ENCODE measurements at regions not wholly inside any gene's neighbourhood (a gene's known extent, or its start where the extent isn't known, plus 50 kb on each side); places are given as distances from the start of the nearest gene placed in this dataset.

DNA sequence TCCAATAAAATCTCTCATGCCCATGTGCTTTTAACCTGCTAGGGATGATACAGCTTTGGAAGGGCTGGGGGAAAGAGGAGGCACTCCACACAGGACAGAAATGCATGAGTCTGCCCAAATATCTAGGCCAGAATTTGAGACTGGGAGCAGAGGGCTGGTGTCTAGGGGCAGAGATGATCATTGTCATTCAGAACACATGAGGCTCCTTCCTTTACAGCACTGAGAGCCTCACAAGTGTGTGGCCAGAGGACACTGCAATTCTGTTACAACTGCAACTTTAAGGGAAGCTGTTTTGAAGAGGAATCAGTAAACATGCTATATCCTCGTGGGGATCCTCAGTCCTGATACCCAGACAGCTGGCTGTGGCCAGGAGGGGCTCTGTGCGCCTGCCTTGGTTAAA is 541.3 kb downstream of the OMA1 start:
- no peak for DNase-seq (ENCODE audit: low read depth in 2 of 2)

DNA sequence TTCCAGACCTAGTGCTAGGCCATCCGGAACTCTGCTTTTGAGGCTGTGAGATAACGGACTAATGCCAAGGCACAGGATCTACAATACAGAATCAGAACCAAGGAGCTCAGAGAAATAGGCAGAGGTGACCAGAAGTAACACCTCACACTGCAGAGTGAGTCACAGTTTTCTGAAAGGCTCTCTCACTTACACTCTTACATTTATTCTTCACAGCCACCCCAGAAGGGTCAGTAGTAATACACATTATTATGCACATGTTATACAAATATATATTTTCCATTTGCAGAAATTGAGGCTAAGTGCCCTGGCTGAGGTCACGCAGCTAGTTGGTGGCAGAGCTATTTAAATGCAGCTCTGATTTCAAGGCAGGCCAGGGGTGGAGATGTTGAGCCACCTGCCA is 542.5 kb downstream of the OMA1 start:
- no peak for DNase-seq (ENCODE audit: low read depth in 2 of 2)

DNA sequence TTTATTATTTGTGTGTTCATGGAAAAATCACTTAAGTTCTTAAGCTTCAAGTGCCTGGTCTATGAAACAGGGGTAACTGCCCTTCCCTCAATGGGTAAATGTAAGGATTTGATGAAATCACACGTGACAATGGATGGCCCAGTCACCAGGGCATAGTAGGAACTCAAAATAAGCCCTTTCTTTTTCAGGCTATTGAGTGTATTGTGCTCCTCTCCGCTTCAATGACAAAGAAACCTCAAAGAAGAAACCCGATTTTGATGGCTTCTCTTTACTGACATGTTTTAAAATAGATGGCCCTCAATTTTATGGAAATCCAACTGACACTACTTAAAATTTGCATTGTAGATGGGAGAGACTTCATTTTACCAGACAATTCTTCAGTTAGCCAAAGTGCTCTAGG is 543.5 kb downstream of the OMA1 start:
- DNase-seq (ENCODE audit: low read depth in 2 of 2): no peak

DNA sequence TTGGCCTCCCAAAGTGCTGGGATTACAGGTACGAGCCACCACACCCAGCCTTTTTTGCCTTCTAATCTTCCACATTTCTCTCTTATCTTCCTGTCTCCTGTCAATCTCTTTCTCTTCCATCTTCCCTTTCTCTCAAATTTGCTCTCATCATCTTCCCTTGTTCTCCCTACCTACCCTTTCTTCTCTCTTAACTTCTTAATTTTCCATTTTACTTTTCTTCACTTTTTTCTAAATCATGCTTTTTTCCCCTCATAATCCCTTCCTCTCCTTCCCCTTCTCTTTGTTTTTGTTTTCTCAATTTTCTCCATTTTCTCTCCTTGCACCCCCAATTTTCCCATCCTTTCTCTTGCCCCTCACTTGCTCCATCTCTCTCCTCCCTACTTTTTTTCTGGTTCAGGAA is 545.7 kb downstream of the OMA1 start:
- DNase-seq (ENCODE audit: low read depth in 2 of 2): no peak

DNA sequence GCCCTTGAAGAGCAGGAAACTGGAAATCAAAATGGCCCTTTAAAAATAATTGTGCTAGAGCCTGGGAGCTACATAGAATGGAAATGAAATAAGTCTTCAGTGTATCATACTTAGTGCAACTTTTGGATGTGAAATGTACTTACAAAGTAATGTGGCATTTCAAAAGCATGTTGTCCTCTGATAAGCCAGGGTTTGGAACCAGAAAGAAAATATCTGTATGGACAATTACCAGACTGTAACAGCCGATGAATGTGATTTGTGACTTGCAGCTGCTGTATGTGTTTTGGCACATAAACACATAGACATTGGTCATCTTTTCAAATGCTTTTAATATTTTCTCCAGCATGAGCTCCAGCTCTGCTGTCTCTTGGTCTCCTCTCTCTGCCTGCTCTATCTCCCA is 546.4 kb downstream of the OMA1 start:
- no peak for DNase-seq (ENCODE audit: low read depth in 2 of 2)

DNA sequence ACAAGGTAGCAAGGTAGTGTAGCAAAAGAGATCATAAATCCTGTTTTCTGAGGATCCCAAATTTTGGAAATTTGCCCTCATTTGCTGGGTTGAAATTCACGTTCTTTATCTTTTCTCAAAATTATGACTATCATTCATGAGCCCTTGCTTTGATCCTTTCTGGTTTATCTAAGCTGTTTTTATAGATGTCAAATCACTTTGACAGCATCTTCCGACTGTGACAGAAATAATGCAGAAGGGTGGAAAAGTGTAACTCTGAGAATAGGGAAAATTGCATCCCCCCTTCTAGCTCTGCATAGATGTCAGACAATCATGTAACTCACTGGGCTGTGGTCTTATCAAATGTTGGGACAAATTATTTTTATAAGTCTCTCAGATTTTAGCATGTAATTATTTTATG is 550.1 kb downstream of the OMA1 start:
- DNase-seq (ENCODE audit: low read depth in 2 of 2): no peak

DNA sequence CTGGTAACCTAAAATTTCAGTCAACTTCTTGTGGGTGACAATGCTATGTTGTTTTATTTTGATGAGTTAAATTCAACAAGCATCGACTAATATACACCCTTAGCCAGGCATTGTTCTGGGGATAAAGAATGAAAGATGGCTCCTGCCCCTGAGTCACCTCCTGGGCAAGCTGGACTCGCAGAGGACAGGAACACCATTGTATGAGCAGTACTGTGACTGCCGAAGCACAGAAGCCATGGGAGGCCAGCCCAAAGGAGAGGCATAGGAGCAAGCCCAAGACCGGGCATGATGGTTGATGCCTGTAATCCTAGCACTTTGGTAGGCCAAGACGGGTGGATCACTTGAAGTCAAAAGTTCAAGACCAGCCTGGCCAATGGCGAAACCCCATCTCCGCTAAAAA is 555.2 kb downstream of the OMA1 start:
- DNase-seq (ENCODE audit: low read depth in 2 of 2): no peak

DNA sequence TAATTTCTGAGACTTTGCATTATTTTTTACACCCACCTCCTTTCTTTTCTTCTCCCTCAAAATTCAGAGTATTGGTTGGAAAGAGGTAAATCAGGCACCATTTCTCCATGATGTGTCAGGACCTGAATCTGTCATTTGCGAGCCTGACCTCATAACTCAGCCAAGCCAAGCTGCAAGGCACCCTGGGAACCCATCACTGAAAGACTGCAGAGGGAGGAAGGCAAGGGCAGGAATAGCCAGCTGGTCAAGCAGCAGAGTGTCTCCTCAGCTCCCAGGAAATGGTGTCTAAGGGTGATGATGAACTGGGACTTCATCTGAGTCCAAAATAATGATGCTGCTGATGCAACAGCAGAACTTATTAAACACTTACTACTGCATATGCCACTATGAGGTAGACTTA is 556.6 kb downstream of the OMA1 start:
- no peak for DNase-seq (ENCODE audit: low read depth in 2 of 2)

DNA sequence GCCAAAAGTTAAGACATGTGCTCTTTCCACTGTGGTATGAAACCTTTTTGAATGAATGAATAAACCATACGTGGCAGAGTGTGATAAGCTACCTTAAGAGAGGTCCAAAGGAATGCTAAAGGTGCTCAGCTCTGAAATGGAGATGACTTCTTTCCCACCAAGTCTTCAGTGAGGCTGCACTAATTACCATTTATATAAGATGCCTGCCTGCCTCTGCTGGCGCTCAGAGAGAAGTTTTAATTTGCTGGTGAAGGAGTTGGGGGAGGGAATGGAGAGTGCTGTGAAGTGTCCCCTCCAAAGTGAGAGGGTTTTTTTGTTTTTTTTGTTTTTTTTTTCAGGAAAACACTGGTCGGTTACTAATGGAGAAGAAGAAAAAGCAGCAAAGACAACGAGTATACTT is 559.0 kb downstream of the OMA1 start:
- no peak for DNase-seq (ENCODE audit: low read depth in 2 of 2)

DNA sequence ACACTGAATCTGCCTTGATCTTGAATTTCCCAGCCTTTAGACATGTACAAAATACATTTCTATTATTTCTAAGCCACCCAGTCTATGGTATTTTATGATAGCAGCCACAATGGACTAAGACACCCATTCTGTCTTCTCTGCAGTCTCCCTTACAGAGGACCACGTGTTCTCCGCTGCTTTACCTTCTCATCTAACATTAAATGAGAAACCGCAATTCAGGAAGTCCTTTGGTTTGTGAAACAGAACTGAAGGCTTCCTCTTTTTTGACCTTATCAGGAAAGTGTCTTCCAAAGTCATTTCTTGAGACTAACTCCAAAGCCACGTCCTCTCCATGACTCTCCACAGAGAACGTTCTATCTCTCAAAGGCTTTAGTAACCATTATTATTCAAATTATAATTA is 560.1 kb downstream of the OMA1 start:
- DNase-seq (ENCODE audit: low read depth in 2 of 2): no peak

DNA sequence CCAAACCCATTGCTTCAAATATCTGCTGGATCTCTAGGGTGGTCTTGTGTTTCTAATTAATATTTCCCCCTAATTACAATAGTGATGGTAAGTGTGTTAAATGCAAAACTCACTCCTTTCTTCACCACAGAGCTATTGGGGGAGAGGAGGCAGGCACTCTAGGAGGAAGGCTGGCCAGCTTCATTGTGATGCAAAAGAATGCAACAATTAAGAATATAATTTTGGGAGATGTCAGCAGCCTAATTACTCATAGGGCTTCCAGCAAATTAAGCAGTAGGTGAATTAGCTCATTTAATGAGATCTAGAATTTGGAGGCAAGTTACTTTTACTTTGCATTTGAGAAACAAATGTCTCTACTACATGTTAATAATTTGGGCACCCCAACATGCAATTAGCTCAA is 560.4 kb upstream of the DAB1 start:
- DNase-seq (ENCODE audit: low read depth in 2 of 2): no peak

DNA sequence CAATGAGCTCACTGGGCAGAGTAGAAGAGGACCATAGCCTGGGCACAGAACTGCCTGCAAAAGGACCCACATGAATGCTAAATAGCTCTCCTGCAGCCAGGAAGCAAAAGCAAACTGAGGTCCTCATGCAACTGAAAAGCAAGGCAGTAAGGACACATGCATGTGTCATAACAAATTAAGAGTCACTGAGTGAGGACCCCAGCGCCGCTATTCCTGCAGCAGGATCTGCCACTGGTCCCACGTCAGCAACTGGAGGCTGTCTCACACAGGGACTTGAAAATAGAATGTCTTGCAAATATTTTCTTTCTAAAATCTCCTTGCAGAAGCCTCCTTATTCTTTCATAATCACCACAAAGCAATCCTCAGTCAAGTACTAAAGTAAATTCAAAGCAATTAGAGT is 559.6 kb upstream of the DAB1 start:
- no peak for DNase-seq (ENCODE audit: low read depth in 2 of 2)

DNA sequence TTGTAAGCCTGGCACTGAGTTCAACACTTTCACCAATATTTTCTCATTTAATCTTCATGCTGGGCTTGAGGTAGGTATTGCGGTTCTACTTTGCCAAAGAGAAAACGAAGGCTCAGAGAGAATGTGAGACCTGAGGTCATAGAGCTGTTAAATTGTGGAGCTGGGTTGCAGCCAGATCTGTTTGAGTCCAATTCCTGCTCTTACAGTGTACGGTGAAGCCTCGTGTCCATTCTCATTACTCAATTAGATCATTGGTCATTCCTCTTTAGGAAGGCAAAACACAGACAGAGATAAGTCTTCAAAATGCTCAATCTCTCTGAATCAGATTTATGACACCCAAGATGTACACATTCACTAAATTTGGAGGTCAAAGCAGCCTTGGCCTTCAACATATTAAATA is 559.0 kb upstream of the DAB1 start:
- DNase-seq (ENCODE audit: low read depth in 2 of 2): no peak

DNA sequence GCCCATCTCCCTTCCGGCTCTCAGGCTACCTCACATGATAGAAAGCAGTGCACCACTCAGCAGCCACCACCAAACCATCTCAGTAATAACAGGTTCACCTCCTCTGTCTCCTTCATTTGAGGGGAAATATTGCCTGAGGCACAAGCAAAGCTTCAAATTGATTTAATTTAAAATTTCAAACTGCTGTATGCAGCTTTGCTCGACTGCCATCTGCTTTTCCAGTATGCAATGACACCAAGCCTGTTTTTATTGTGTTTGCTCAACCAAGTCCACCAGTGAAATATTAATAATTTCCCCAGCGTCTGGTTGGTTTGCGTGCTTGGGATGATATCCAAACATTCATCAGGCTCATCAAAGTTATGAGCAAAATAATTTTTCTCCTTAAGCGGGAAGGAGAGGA is 552.4 kb upstream of the DAB1 start:
- no peak for DNase-seq (ENCODE audit: low read depth in 2 of 2)

DNA sequence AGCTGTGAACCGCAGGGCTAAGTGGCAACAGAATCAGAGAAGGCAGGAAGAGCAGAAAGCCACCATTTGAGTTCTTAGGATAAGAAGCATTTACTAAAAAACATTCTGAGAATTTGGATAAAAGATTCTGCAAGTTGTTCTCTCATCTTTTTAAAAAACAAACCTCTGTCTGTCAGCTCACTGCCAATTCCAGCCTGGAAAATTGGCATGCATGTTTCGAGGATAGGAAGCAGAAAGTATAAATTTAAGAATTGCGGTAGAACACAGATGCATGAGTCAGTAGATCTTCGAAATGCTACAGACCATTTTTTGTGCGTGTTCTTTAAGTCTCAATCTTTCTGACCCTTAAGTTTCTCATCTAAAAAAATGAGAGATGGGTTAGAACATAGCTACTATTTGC is 544.5 kb upstream of the DAB1 start:
- no peak for DNase-seq (ENCODE audit: low read depth in 2 of 2)

DNA sequence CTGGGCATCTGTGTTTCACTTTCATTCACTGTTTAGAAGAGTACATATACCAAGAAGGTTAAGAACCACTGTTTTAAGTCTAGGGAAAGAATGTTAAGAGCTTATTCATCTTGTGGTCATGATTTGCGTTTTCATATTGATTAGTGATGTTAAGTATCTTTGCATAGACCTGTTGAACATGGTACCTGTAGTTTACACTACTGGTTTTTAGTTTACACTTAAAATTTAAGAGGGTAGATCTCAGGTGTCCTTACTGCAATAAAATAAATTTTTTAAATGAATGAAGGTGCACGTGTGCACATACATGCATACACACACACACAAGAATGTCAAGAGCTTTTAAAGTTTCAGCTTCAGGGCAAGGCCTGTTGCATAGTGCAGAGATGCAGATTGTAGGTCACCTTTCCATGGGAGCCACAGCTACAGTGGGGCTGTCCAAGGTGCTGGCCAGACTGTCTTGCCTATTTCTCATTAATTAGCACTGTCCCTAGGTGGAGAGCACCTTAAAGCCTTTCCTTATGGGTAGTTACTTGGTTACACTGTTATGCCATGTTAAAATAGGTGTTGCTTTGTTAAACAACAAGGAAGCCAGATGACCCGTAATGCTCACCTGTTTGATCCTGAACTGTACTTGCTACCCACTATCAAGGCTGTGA is 543.0 kb upstream of the DAB1 start:
- DNase-seq (ENCODE audit: low read depth in 2 of 2): no peak

DNA sequence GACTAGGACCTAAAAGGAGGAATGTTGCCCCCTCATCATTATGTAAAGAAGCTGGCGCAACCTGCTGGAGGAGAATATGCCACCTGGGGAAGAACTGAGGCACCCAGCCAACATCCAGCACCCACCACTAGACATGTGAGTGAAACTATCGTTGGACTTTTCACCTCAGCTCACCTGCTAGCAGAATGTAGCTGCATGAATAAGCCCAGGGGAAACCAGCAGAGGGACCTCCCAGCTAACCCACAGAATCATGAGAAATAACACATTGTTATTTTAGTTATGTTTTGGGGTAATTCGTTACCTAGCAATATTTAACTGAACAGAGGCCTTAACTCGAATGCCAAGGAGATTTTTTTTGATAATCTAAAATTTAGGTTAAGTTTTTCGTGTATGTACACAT is 542.5 kb upstream of the DAB1 start:
- DNase-seq (ENCODE audit: low read depth in 2 of 2): no peak

DNA sequence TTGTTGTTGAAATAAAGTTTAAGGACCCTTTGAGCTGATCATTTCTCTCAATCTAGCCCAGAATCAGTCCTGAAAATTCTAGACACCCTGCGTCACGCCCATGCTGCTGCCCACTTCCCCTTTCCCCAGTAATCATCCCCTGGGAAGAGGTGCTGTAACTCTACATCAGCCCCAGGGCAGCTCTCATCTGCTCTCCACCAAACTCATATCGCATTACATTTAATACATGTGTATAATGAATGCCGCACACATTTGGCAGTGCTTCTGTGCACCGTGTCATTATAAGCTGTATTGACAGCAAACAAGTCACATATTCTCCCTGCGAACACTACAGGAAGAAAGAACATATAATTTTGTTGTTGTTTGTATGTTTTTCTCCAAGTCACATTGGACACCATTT is 539.7 kb upstream of the DAB1 start:
- no peak for DNase-seq (ENCODE audit: low read depth in 2 of 2)

DNA sequence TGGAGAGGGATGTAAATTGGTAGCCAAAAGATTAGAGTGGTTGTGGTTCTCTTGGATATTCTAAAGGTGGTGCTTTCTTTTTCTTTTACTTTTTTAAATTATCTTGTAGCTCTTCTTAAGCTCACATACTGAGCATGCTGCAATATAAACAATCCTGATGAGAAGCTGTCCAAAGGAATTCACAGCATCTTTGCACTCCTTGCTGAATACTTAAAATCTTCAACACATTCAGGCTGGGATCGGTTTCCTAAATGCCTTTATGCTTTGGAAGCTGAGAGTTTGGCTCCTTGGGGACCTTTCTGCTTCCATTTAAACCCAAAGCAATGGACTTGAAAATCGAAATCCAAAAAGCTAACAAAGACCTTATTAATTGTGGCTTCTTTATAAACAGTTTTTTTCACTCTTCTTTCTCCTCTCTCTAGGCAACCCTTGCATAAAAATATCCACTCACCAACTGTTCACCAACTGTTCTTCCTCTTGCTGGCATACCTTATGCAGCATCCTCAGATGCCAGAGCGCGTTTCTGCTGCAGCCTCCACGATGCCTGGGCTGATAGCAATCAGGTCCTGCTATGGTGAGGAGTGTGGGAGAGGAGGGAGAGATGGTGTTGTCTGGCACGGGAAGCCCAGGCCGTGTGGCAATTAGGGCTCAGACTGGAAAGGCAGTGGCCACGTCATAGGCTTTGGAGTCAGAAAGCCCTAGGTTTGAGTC is 535.8 kb upstream of the DAB1 start:
- DNase-seq (ENCODE audit: low read depth in 2 of 2): no peak

DNA sequence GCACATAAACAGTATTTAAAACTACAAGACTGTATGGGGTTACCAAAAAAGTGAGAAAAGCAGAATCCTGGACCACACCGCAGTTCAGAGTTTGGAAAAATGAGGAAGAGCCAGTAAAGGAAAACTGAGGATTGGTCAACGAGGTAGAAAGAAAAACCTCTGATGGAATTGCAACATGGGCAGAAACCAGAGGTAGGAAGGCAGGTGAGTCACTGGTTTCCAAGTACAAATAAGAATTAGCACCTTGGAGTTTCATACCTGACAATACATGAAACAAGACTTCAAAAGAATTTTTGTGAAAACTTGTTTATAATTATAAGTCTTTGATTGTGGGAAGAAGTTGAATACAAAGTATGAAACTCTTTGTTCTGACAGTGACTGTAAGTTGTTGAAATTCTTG is 533.7 kb upstream of the DAB1 start:
- no peak for DNase-seq (ENCODE audit: low read depth in 2 of 2)

DNA sequence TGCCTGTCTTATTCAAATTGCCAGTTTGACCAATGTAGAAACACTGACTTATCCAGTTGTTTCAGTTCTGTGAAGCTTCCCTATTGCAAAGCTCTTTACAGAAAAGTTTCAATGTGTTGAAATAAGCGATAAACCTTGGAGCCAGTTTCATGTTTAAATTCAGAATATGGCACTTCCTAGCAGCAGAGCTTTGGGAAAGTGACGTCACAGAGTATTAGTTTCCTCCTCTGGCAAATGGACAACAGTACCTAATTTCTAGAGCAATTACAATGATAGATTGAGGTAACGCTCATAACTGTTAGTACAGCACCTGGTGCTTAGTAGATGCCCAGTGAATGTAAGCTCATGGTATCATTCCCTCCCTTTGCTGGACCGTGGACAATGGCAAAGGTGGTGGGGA is 527.5 kb upstream of the DAB1 start:
- DNase-seq (ENCODE audit: low read depth in 2 of 2): no peak

DNA sequence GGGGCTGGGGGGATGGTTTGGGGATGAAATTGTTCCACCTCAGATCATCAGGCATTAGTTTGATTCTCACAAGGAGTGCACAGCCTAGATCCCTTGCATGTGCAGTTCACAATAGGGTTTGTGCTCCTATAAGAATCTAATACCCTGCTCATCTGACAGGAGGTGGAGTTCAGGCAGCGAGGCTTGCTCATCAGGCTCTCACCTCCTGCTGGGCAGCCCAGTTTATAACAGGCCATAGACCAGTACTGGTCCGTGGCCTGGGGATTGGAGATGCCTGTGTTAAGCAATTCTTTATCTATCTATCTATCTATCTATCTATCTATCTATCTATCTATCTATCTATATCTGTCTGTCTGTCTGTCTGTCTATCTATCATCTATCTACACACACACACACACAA is 525.3 kb upstream of the DAB1 start:
- DNase-seq (ENCODE audit: low read depth in 2 of 2): no peak

DNA sequence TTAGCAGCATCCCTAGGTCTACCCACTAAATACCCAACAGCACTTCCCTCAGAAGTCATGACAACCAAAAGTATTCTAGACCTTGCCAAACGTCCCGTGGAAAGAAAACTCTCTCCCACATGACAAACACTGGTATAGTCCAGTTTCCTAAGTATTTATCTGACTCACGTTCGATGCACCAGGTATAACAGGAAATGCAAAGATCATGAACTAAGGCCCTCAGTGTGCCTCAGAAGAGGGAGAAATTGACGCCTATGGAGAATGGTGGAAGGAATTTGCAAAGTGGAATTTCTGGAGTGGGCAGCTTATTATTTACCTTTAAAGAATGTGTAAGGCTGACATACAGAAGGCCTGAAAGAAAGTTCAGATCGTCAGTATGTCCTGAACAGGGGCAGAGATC is 523.6 kb upstream of the DAB1 start:
- DNase-seq (ENCODE audit: low read depth in 2 of 2): no peak

DNA sequence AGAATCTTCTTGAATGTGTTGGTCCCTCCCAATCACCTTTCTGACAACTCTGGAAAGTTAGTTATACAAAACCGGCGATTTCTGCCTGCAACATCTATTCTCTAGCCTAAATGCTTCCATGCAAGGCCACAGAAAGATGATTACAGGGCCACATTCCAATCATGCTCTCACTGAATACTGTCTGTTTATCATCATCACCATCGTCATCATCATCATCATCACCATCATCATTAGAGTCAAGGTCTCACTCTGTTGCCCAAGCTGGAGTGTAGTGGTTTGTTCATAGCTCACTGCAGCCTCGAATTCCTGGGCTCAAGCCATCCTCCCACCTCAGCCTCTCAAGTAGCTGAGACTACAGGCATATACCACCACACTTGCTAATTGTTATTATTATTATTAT is 521.2 kb upstream of the DAB1 start:
- DNase-seq (ENCODE audit: low read depth in 2 of 2): no peak

All from dermis microvascular lymphatic vessel endothelial cell (primary cell).